ENCODE measurements at regions not wholly inside any gene's neighbourhood (a gene's known extent, or its start where the extent isn't known, plus 50 kb on each side); places are given as distances from the start of the nearest gene placed in this dataset.

DNA sequence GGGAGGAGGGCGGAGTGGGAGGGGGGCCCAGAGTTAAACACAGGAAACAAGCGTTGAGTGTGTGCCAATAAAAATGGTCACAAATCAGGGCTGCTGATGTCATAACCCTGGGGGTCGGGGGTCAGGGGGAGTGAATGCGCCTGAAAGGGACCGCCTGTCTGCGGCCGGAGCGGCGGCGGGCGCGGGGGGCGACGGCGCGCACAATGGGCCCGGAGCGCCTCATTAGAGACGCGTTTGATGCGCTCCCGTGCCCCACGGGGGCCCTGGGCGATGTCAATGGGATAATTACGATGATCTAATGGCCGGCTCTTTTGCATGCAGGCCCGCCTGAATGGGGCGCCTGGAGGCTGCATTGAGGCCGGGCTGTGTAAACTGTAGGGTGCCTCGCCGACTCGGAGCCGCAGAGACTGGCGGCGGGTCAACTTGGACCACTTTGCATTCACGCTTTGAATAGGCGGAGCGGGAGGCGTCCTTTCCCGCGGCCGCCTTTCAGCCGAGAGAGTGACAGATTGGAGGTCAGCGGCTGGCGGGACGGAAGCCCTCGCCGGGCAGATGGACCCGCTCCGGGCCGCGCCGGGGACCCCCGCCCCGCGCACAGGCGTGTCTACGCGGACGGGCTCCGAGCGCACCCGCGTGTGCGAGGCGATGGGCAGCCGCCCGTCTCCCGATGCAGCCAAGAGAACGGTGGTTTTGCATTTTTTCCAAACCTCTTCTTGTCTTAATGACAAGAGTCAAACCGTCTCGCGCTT lies 296.1 kb downstream of the TFAP2C start:
- DNase-seq (ENCODE audit: low spot score), result no peak

DNA sequence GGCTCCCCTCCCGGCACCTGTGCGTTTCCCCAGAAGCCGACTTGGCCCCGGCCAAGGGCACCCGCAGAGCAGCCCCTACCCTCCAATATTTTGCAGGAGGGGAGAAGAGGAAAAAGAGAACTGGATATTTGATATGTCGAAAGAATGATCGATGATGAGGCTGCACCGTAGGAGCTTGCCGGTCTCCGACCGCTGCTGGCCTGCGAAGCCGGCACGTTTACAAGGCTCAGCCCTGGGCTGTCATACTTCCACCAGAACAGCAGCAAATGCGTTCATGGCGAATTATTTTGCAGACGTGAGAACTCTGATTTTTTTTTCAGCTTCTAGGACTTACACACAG lies 296.7 kb downstream of the TFAP2C start:
- DNase-seq (ENCODE audit: low spot score), result no peak

DNA sequence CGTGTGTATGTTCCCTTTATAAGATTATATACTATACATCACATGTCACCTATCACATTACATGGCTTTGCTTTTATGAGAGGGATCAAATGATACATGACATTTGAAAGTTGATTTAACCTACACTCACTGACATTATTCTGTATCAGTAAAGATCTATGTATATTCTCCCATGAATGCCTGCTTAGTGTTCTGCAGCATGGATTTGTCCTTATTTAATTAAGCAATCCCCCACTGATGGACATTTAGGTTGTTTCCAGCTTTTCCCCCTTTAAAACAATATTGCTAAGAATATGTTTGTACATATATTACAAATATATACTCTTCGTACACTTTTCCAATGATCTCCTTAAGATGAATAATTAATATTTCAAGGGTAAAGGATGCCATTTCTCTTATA lies 297.4 kb downstream of the TFAP2C start:
- no peak for DNase-seq (ENCODE audit: low spot score)

DNA sequence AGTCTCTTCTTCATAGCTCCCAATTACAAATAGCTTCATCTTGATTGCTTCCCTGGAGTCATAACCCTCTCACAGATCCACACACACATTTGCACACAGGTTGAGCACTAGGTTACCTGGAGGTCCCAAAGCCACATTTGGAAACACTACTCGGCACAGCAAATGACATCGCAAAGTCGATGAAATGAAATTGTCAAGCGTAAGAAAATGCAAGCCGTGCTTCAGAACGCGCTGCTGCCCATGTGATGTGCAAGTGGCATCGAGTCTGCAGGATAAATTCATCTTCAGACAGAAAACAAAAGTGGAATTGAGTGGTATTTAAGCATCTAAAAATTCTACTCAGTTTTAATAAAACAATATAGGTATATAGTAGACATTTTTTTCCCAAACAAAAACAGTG lies 298.0 kb downstream of the TFAP2C start:
- DNase-seq (ENCODE audit: low spot score), result no peak

DNA sequence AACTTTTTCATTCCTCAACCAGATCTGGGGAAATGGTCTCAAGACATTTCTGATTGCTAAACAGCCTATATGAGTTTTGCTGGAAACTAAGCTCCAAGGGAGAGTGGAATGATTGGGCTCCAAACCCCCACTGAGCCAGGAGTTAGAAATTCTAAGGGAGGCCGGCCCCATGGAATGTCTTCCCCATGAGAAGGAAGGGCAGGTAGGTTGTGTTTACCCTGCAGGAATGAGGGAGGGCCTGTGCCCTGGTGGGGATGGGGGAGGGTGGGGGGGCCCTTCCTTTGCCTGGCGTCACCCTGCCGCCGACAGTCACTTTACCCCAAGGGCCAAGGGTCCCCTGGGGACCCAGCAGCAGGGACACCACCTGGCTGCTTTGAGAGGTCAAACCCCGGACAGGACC lies 298.9 kb downstream of the TFAP2C start:
- no peak for DNase-seq (ENCODE audit: low spot score)

DNA sequence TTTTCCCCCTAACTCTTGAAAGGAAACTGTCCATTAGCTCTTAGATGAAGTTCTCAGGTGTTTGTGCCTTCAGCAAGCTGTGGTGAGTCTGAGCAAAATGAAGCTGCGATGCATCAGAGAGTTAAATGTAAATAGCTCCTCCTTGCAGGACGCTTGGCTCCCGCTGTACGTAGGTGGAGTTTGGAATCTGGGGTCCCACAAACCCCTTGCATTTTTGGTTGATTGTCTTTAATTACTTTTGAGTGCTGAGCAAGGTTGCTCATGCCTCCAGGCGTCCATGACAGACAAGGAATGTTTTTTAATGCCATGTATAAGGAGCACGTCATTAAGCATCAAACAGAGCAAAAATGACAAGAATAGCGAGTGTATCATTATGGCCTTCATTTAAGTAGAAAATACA lies 300.5 kb downstream of the TFAP2C start:
- no peak for DNase-seq (ENCODE audit: low spot score)

DNA sequence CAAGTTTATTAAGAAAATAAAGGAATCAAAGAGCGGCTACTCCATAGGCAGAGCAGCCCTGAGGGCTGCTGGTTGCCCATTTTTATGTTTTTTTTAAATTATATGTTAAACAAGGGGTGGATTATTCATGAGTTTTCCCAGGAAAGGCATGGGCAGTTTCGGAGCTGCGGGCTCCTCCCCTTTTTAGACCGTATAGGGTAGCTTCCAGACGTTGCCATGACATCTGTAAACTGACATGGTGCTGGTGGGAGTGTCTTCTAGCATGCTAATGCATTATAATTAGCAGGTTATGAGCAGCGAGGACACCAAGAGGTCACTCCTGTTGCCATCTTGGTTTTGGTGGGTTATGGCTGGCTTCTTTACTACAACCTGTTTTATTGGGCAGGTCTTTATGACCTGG lies 301.8 kb downstream of the TFAP2C start:
- DNase-seq (ENCODE audit: low spot score), result no peak

DNA sequence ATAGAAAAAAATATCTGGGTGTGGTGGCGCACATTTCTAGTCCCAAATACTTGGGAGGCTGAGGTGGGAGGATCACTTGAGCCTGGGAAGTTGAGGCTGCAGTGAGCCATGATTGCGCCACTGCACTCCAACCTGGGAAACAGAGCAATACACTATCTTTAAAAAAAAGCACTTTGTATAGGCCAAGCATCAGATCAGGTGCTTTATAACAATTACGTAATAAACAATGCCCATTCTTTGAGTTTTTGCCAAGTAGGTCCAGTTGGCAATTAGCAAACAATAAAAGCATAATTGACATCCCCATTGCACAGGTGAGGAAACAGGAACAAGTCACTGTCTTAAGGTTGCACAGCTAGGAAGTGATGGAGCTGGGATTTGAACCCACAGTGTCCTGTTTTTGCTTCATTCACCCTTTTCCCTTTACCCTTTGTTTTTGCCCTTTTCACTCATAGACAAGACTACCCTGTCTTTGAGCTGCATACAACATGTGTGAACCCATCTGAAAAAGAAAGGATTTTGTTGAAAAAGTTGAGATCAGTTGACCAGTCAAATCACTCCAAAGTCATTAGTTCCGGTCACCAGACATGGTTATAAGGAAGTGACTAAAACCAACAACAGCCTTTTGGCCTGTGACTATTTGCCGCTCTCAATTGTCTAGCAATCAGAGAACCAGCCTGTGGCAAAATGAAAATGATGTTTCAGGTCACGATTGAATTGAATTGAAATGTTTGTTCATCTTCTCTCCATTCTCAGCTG lies 303.6 kb downstream of the TFAP2C start:
- no peak for DNase-seq (ENCODE audit: low spot score)

DNA sequence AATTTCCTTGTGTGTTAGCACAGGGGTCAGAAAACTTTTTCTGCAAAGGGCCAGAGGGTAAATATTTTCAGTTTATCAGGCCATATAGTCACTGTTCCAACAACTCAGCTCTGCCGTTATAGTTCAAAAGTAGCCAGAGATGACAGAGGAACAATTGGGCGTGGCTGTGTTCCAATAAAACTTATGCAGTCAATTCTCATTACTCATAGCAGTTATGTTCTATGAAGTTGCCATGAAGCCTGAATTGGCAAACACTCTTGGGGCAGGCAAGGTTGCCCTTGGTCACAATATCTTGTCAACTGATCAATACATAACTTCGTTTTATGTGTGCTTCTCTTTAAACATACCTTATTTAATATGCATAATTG lies 304.2 kb downstream of the TFAP2C start:
- no peak for DNase-seq (ENCODE audit: low spot score)

DNA sequence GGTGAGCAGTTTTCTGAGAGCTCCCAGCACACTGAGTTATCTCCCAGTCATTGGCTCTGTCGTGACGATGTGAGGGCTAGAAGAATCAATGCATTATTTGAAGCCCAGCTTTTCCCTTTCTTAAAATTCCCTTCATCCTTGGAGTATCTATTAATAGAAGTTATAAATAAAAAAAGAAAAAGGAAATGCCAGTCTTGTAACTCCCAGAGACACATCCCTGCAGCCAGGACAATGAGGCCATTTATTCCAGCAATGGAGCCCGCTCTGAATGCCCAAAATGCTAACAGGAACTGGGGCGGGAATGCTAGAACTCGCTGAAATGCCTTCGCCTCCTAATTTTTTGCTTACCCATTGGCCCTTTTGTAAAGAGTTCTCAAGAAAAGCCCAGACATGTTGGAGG lies 305.8 kb downstream of the TFAP2C start:
- no peak for DNase-seq (ENCODE audit: low spot score)

DNA sequence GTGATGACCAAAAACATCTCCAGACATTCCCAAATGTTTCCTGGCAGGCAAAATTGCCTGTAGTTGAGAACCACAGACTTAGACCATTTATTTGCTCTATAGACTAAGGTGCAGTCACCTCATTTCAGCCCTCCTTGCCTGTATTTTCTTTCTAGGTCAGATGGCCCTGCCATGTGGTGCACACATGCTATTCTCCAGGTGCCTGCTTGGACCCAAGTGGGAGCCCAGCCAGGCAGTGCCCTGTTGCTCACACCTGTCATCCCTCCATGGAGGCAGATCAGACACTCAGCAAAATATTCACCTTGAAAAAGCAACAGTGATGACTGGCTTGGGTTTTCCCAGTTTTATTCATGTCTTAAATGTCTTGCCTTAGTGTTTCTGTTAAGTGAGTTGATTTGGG lies 311.4 kb downstream of the TFAP2C start:
- no peak for DNase-seq (ENCODE audit: low spot score)

DNA sequence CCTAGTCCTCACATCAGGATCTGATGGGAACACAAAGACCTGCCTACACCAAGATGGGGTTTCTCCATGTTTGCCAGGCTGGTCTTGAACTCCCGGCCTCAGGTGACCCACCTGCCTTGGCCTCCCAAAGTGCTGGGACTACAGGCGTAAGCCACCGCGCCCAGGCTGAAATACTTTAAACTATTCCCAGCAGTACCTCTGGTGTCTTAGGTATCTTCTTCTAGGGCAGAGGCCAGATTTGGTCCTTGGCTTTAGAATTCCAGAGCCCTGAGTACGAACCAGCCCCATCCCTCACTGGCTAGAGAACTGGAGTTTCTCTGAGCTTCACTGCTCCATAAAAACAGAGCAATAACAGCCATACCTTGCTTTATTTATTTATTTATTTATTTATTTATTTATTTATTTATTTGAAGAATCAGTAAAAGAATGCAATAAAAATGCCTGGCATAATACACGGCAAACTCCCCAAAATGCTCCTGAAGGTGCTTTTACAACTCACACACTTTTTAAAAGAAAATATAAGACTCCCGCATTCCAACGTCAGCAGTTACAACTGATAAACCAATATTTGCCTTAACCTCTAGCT lies 312.1 kb downstream of the TFAP2C start:
- DNase-seq (ENCODE audit: low spot score), result no peak

DNA sequence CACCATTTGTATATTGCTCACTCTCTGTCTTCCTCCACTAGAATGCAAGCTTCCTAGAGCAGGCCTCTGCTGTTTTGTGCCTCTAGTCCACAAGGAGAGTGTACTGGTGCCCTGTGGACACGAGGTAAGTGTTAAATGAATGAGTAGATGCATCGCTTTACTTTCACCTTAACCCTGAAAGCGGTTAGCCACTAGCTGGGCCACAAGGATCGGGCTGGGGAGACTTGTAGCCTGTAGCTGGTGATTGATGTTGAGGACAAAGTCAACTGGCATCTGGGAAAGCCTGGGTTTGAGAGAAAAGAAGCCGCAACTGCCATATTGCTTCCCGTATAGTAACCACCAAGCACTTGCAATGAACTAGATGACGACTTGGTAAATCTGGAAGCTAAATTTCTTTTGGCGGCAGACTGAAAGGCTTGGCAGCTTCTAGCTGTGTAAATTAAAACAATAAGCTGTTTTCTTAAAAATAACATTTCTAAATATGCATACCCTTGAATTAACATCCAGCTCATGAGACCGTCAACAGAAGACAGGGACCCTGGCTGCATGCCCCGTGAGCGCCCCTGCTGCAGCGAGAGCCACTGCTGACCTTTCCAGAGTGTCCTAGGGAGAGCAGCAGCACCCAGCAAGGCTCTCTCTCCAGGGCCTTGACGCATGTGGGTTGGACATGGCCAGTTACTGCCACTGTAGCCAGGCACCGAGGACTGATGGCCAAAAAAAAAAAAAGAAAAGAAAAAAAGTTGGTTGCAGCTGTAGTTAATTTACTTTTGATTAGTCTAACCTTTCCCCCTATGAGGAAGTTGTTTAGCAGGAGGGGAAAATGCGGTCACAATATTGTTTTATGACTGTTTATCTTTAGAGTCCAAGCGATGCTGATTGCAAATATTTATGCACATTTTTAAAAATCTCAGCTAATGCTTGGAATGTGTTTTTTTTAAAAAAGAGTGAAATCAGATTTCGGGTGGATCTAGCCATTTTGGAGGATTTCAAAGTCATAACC lies 315.1 kb downstream of the TFAP2C start:
- DNase-seq (ENCODE audit: low spot score), result no peak

DNA sequence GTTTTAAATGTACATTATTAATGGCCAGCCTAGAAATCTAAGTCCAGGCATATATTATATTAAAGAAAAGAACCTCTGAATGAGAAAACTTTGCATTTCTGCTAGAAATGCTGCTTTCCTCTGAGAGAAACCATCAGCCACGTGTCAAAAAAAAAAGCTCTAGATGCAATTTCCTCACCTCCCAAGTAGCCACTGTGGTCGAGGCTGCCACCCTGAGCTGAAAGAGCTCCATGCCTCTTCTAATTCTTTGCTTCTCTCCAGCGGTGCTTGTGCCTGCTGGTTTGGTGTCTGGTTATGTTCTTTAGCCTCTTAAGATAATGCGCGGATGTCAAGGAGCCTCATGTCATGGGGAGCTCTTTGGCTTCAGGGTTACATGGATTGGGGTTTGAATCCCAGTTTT lies 316.0 kb downstream of the TFAP2C start:
- DNase-seq (ENCODE audit: low spot score), result no peak

DNA sequence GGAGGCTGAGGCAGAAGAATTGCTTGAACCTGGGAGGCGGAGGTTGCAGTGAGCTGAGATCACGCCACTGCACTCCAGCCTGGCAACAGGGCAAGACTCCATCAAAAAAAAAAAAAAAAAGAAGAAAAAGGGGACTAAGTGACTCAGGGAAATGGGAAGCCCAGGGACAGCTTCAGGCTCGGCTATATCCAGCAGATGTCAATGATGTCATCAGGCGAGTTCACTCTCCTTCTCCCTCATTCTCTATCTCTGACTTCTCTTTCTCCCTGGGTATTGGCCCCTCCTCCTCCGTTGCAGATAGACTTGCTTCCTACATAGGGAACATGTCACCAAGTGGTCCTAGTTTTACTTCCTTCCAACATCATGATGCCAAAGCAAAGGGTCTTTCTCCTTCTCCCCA lies 316.8 kb downstream of the TFAP2C start:
- DNase-seq (ENCODE audit: low spot score), result no peak

DNA sequence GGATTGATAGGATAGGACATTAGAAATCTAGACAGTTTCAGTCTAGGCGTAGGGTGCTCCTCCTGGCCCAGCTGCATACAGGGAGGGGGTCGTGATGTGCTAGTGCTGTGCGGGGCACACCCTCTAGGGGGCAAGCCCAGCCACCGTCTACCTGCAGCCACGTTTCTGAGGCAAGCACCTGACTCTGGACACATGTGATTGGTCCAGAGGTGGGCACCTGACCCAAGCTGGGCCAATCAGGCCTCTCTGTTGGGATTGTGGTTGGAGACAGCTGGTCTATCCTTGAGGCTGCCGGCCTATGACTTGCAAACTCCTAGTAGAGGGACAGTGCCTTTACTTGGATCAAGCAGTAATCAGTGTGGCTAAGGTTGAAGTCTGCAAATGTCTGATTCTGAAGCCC lies 317.1 kb downstream of the BMP7 start:
- no peak for DNase-seq (ENCODE audit: low spot score)

DNA sequence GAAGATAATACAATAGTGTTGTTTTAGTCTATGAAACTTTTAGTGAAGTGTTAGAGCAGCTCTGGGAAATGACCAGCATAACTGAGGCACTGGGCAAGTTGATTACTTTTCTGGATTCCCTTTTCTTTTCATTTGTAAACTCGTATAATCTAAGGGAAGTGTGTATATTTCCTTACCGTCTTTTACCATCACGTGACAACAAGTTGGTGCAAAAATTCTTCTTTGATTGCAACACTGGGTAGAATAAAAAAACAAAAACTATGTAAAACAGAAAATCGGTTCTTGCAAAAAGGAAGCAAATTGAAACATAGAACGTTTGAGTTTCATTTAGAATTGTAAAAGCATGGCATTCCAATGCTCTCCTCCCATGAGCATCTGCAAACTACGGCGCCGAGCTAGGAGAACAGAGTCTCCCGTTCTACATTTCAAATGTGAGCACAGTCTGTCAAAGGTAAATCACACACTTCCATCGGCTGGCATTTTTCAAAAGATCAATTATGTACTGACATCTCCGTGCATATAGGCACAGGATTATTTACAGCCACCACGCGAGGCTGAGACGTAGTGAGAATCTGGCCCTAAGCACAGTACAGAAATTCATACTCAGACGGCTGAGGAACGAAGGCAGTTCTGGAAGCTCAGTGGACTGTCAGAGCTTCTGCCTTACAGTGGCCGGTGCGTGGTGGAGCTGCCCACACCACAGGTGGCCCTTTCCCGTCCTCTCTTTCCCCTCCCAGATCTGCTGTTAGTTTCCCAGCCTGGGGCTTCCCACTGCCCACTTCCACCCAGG lies 314.0 kb downstream of the BMP7 start:
- DNase-seq (ENCODE audit: low spot score), result no peak

DNA sequence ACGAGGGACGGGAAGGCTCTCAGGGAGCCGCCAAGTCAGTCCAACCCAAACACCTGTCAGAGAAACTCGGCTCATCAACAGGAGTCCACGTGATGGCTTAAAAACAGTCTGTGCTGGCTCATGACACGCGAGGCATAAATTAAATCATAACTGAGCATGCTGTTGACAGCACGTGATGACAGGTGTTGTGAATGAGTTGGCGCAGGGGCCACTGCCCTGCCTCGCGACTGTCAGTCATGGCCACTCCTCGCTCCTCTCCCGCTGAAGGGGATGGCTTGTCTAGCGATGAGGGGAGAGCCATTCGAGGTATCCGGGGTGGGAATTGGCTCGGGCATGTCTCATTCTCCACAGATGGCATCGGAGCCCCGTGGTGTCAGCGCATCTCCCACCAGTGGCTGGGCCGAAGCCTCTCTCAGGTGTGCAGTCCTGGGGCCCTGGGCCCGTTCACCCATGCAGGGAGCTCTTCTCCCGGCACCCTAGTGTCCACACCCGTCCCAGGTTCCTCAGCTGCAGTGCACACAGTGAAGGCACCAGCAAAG lies 313.3 kb downstream of the BMP7 start:
- DNase-seq (ENCODE audit: low spot score), result no peak

DNA sequence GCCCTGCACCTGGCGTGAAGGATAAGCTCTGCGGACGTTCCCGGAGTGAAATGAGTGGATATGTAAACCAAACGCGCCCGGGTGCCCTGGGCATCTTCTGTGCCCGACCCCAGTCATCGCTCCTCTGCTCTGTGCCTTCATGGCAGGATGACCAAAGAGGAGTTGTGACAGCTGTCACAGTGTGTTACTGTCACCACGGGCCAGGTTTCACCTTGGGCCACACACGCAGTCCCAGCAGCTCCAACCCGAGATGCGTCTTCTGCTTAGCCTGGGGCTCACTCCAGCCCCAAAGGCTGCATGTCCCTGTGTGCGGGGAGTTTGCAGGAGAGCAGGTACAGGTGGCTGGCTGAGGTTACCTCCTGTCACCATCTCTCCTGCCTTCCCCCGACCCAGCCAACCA lies 311.6 kb downstream of the BMP7 start:
- DNase-seq (ENCODE audit: low spot score), result no peak

DNA sequence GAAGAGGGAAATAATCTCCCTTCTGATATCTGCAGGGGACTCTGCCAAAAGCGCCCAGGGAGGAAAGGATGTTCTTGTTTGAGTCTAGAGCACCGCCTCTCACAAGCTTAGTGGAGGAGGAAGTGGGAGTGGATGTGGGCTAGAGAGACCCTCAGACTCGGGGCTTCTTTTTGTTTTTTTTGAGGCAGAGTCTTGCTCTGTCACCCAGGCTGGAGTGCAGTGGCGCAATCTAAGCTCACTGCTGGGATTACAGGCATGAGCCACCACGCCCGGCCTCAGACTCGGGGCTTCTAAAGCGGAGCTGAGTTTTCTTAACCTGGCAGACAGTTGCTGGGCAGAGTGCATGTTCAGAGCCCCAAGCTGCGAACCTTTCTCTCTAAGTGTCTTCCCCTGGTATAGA lies 310.8 kb downstream of the BMP7 start:
- no peak for DNase-seq (ENCODE audit: low spot score)

DNA sequence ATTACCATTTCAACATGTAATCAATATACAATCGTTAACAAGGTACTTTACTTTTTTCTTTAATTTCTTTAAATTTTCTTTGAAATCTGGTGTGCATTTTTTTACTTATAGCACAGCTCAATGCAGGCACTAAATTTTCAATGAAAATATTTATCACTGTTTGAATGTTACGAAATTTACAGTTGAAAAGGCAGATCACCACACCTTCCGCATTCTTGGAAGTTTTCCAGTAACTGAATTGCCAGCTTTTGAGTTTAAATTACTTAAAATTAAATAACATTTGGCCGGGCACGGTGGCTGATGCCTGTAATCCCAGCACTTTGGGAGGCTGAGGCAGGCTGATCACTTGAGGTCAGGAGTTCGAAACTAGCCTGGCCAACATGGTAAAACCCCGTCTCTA lies 309.9 kb downstream of the BMP7 start:
- no peak for DNase-seq (ENCODE audit: low spot score)

Measured in HuH-7 (cell line).